ENCODE measurements at regions not wholly inside any gene's neighbourhood (a gene's known extent, or its start where the extent isn't known, plus 50 kb on each side); places are given as distances from the start of the nearest gene placed in this dataset.
A peak's percentile ranks its signal among the peaks of the same experiment; 100 is the strongest.

GRCh38 chr1:4603295-4604110 is 50.9 kb upstream of the AJAP1 start:
- Histone ChIP-seq H3K4me3 (ENCODE audit: low read length in 3 of 3) (no peak overlapping the region), H3K9me3 (ENCODE audit: control insufficient read depth in 2 of 3, insufficient read depth in 1 of 3, low read length in 3 of 3) (no peaks in the 10 kb centered on the region), H3K27me3 (ENCODE audit: control insufficient read depth, insufficient read depth, low read length) (no peaks in the 10 kb centered on the region), H3K36me3 (ENCODE audit: control insufficient read depth in 2 of 3, insufficient read depth in 3 of 3, low read length in 3 of 3) (no peaks in the 10 kb centered on the region), H3K9ac (ENCODE audit: low read length in 3 of 3) (no peak overlapping the region), H3K4me1 (ENCODE audit: control insufficient read depth in 2 of 3, insufficient read depth in 2 of 3, low read depth in 1 of 3, low read length in 3 of 3) (no peaks in the 10 kb centered on the region), H3K27ac (ENCODE audit: low read depth in 2 of 2, low read length in 2 of 2) (no peak overlapping the region)
- TF ChIP-seq CTCF (IDR thresholded peaks at IDR 0.05; ENCODE audit: borderline replicate concordance, extremely low read depth, insufficient read depth), result no peak
- intact Hi-C loops (cut with DNase I), result no loop called here
- FAIRE-seq (no peak), DNase-seq (peak in 2 of 5 donors; percentile 11 to 39)

Measured in kidney (tissue), 13 donors.